GM20431 (cell line): ENCODE measurements at regions not wholly inside any gene's neighbourhood (a gene's known extent, or its start where the extent isn't known, plus 50 kb on each side); places are given as distances from the start of the nearest gene placed in this dataset.
"Not testable (repeated sequence)": the region's sequence is repeated elsewhere in the genome, so short reads cannot be mapped to it uniquely, and the experiment has no call there.

ENCODE experiments used
- in situ Hi-C: fragments of 300-500 bp; cut with MseI, MboI; formaldehyde crosslinking; loops from one replicate; pipeline ENCODE4 v1.15.0; 2020; ENCODE audit warnings: low sequenced_read_pairs; ENCODE audit not compliant: unreplicated experiment

- in situ Hi-C loops: no loop called here
Measured at GRCh38 chr13:63542770-63543169, 2127.1 kb upstream of the PCDH20 start.

GRCh38 chr13:63541336-63541735, 2125.7 kb upstream of the PCDH20 start:
- in situ Hi-C loops: no loop called here

- in situ Hi-C loops: no loop called here
Measured at GRCh38 chr13:63540061-63540460, 2124.4 kb upstream of the PCDH20 start.

GRCh38 chr13:63517371-63517770, 2101.7 kb upstream of the PCDH20 start:
- in situ Hi-C loops: no loop called here

- in situ Hi-C loops: no loop called here
Measured at GRCh38 chr13:63516124-63516523, 2100.5 kb upstream of the PCDH20 start.

GRCh38 chr13:63514886-63515285, 2099.2 kb upstream of the PCDH20 start:
- in situ Hi-C loops: no loop called here

- in situ Hi-C loops: no loop called here
Measured at GRCh38 chr13:63512095-63512494, 2096.4 kb upstream of the PCDH20 start.

GRCh38 chr13:63501702-63502101, 2086.1 kb upstream of the PCDH20 start:
- in situ Hi-C loops: no loop called here

- in situ Hi-C loops: no loop called here
Measured at GRCh38 chr13:63497601-63498000, 2082.0 kb upstream of the PCDH20 start.

GRCh38 chr13:63492604-63493003, 2077.0 kb upstream of the PCDH20 start:
- in situ Hi-C loops: no loop called here

GRCh38 chr13:63490149-63490548, 2074.5 kb upstream of the PCDH20 start:
- in situ Hi-C loops: no loop called here

GRCh38 chr13:63481334-63481733, 2065.7 kb upstream of the PCDH20 start:
- in situ Hi-C loops: no loop called here

- in situ Hi-C loops: no loop called here
Measured at GRCh38 chr13:63472711-63473110, 2057.1 kb upstream of the PCDH20 start.

- in situ Hi-C loops: no loop called here
Measured at GRCh38 chr13:63463782-63464610, 2048.3 kb upstream of the PCDH20 start.

- in situ Hi-C loops: no loop called here
Measured at GRCh38 chr13:63460462-63461090, 2044.9 kb upstream of the PCDH20 start.

- in situ Hi-C loops: no loop called here
Measured at GRCh38 chr13:63457186-63457585, 2041.5 kb upstream of the PCDH20 start.

GRCh38 chr13:63455938-63456337, 2040.3 kb upstream of the PCDH20 start:
- in situ Hi-C loops: no loop called here

GRCh38 chr13:63449550-63449949, 2033.9 kb upstream of the PCDH20 start:
- in situ Hi-C loops: no loop called here

- in situ Hi-C loops: no loop called here
Measured at GRCh38 chr13:63448692-63449091, 2033.0 kb upstream of the PCDH20 start.

GRCh38 chr13:63446329-63446728, 2030.7 kb upstream of the PCDH20 start:
- in situ Hi-C loops: no loop called here

- in situ Hi-C loops: not testable (repeated sequence)
Measured at GRCh38 chr13:63444225-63444624, 2028.6 kb upstream of the PCDH20 start.

GRCh38 chr13:63438951-63439350, 2023.3 kb upstream of the PCDH20 start:
- in situ Hi-C loops: no loop called here
